Brain pericyte (primary cell): ENCODE measurements at regions not wholly inside any gene's neighbourhood (a gene's known extent, or its start where the extent isn't known, plus 50 kb on each side); places are given as distances from the start of the nearest gene placed in this dataset.
"Not testable (repeated sequence)": the region's sequence is repeated elsewhere in the genome, so short reads cannot be mapped to it uniquely, and the experiment has no call there.

Experiments
- DNase-seq: peaks from one replicate; pipeline ENCODE4 v3.0.0-alpha.2; 2012; ENCODE audit warnings: low read depth, low spot score

DNA sequence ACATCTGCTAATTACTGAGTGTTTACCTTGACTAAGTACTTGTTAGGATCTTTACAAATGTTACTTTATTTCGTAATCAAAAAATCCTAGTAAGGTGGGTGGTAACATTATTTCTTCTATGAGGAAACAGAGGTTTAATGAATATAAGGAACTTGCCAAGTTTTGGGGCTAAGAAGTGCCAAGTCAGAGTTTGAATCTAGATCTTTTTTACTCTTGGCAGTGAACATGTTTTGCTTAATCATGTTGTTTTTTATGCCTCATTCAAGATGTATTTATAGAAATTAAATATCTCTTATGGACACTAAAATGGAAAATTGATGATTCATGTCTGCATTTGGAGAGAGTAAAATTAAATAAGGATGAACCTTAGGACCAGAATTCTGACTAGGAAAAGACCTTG, 393.7 kb downstream of the UTRN start:
- DNase-seq: no peak

DNA sequence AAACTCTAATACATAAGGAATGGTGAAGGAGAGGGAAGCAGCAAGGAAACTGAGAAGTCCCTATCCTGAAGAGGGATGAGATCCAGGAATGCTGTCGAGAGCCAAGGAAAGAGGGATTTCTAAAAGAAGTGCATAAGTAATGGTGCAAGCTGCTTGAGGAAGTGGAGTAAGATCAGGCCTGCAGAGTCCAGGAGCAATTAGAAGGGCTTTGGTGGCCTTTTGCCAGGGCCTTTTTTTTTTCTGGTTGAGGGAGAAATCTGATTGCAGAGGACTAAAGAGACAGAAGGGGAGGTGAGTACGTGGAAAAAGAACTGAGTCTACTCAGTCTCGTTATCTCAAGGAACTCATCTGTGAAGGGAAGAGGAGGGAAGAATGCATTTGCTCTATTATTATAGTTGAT, 396.2 kb downstream of the UTRN start:
- DNase-seq: no peak

DNA sequence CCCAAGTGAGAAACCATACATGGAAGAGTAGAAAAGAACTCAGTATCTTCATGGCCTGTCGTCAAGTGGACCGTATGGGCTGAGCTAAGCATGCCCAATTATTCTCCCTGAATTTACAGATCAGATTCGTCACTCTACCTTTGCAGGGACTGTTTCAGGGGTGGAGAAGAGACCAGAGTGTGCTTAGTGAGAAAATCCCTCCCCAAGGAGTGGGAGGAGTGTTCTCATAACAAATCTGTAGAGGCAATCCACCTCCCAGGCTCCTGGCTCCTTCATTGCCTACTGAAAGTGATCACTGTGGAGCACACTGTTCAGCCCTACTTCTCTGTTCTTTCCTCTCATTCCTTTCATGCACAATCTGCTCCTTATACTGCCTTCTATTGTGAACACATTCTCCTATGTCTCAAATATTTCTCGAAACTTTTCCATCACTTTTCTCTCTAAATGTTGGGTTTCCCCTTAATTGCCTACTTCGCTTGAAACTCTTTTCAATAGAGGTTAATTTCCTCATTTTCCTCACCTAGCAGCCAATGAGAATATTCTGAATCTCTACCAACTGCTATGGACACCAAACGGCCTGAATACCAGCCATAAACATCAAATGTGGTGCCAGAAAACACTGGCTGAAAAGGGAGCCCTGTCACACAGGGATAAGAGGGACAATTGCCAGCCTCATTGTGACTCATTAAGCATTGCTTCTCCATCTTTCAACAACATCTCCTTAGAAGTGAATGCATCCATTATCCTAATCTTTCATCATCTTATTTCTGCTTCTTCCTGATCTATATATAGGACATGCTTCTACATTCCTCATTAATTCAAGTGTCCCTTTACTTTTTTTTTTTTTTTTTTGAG, 398.3 kb downstream of the UTRN start:
- DNase-seq: no peak

GRCh38 chr6:144688713-144689112, 403.6 kb downstream of the UTRN start:
- DNase-seq: no peak

DNA sequence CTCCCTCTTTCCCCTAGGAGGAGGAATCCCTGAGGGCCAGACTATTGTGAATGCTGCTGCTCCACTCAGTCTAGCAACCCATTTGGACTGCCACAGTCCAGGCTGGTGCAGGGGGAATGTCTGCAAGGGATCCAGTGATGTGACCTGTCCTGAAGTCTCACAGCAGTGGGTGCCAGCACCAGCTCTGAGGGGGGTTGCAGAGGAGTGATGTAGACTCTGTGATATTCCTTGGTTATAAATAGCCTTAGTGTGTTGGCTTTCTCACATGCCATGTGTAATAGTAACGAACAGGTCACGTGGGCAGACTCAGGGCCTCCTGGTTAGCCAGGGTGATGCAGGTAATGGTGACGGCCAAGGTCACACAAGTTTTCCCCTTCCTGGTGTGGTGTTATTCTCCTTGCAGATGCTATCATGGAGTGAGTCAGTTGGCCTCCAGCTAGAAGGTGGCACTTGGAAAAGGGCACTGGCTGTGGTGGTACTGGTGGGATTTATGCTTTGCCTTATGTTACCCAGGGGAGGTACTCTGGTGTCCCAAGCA, 404.4 kb downstream of the UTRN start:
- no peak for DNase-seq

GRCh38 chr6:144690133-144690532, 405.0 kb downstream of the UTRN start:
- DNase-seq: no peak

DNA sequence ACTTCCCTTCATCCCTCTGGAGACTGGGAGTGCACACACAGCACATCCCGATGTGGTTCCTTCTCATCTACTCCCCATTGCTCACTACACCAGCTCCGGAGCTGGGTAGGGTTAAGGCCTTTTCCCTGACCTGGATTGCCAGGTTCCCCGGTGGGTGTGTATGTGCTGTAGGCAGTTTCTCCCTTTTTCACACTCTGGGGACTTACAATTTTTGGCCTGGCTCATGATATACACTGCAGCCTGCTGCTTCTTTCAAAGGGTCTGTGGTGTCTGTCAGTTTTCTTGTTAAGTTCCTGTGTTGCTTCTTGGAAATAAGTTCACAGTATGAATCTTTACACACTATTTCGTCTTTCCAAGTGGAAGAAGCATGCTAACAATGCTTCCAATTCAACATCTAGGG, 405.5 kb downstream of the UTRN start:
- no peak for DNase-seq

DNA sequence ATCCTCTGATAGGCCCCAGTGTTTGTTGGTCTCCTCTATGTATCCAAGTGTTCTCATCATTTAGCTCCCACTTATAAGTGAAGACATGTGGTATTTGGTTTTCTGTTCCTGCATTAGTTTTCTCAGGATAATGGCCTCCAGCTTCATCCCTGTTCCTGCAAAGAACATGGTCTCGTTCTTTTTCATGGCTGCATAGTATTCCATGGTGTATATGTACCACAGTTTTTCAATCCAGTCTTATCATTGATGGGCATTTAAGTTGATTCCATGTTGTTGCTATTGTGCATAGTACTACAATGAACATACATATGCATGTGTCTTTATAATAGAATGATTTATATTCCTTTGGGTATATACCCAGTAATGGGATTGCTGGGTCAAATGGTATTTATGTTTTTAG, 406.9 kb downstream of the UTRN start:
- not testable (repeated sequence) for DNase-seq

GRCh38 chr6:144695858-144696533, 410.9 kb downstream of the UTRN start:
- DNase-seq: no peak

- no peak for DNase-seq
Observed at GRCh38 chr6:144696610-144697368, 411.7 kb downstream of the UTRN start.

DNA sequence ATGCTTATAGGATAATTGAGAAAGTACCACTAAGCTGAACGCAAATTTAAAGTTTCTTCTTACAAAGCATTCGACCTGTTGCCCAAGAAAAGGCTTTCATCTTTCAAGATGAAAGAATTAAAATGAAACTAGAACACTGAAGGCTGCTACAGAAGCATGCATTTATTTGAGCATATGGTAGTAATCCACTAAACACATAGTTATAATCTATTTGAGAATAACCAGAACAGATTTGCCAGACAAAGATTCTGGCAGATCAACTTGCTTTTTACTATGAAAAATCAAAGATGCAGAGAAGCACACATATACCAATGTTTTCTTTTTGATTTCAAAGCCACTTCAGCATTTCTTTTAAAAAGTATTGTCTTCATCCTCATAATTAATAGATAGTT, 412.2 kb downstream of the UTRN start:
- no peak for DNase-seq

DNA sequence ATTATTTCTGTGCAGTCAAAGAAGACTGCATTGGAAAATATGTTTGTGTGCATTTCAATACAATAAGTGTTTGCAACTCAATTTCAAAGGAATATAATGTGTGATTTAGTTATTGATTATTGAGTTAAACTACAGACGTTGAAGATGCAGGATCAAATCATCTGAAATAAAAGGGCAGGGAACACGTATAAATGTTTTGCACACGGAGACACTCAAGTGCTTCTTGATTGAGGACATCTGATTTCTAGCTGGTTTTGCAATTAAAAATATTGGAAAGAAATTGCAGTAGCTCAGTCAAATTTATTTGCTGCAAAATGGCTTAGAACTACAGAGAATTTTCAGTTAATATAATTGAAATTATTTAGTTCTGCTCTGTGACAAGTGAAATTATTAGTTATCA, 412.7 kb downstream of the UTRN start:
- no peak for DNase-seq

DNA sequence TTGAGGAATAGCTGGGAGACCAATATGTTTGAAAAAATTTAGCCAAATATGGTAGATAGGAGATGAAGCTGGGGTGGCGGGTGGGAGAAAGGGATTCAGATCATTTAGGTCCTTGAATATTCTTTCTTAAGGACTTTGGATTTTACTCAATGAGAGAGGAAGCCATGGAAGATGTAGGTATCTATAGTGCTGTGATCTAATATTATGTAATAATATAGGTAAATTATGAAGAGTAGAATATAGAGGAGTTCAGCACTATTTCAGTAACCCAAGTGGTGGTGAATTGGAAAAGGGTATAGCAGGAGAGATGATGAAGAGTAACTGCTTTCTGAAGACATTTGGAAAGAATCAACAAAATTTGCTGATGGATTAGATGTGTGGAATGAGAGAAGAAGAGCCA, 417.6 kb downstream of the UTRN start:
- no peak for DNase-seq

GRCh38 chr6:144710207-144710606, 425.1 kb downstream of the UTRN start:
- DNase-seq: no peak

GRCh38 chr6:144711661-144712060, 426.5 kb downstream of the UTRN start:
- no peak for DNase-seq

GRCh38 chr6:144712541-144712940, 427.4 kb downstream of the UTRN start:
- no peak for DNase-seq

DNA sequence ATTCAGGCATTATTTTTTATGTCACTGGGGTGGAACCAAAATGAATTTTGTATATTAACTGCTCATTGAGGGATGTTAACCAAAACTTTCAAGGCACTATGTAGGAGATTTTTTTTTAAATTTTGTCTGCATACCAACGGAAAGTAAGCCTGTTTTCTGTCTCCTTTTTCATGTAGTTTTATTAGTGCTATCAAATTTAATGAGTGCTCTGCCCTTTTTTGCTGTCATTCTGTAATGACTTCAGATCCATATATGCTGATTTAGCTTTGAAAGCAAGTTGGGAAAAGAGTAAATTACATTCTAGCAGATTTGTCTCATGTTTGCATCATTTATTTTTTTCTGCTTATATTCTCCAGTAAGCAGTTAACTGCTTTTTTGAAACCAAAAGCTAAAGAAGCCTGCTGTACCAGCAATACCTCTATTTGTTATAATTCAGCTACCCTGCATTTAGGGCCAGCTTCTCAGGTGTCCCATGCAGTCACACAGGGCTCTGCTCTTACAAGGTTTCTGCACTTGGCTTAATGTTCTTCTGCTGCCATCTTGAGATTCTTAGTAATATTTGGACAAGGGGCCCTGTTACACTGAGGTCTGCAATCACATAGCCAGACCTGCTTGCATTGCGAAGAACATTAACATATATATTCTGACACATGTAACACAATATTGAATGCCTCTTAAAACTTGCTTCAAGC, 429.0 kb downstream of the UTRN start:
- DNase-seq: no peak

DNA sequence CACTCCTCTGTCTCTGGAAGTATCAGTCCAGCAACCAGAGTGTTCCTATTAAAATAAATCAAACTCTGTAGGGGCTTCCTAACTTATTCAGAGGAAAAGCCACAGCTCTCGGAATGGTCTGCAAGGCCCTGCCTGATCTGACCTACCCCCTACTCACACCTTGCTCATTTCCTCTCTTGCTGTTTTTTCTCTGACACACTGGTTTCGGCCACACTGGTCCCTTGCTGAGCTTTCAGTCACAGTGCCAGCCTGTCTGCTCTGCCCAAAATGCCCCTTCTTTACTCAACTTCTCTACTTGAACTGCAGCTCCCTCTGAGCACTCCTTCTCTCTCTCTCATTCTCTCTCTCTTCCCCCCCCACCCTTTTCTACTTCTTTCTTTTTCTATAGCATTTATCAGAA, 430.2 kb downstream of the UTRN start:
- no peak for DNase-seq

DNA sequence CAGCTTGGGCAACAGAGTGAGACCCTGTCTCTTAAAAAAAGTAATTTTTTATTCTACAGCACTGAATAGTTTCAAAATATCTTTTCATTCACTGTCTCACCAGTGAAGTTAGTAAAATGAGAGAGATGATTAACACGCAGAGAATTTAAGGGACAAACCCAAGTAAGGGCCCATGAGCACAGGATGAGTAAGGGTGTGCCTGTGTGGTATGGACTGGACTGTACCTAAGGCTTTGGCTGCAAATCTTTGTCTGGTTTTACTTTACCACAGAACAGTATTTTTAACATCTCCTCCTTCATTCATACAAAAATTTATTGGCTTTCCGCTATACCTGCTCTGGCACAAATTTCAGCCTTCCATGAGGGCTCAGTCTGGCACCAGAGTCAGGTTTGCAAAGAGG, 433.3 kb downstream of the UTRN start:
- no peak for DNase-seq

- no peak for DNase-seq
Observed at GRCh38 chr6:144721232-144721631, 436.1 kb downstream of the UTRN start.

- no peak for DNase-seq
Observed at GRCh38 chr6:144722154-144722737, 437.1 kb downstream of the UTRN start.
